ENCODE measurements at regions not wholly inside any gene's neighbourhood (a gene's known extent, or its start where the extent isn't known, plus 50 kb on each side); places are given as distances from the start of the nearest gene placed in this dataset.

- no peak overlapping the region for H3K27ac ChIP-seq
- H3K4me1 ChIP-seq: no peaks in the 10 kb centered on the region
- WGBS, 2 donors: 86 to 90% methylated on average over 9 of the region's 9 CpGs
- TF ChIP-seq POLR2A (IDR thresholded peaks at IDR 0.05) (no peak), CTCF (IDR thresholded peaks at IDR 0.05) (no peak)
- no peak for DNase-seq
- intact Hi-C loops (cut with DNase I; ENCODE audit: low total_unique reads): no loop called here
- no peaks in the 10 kb centered on the region for H3K27me3 ChIP-seq
- no peaks in the 10 kb centered on the region for H3K36me3 ChIP-seq (ENCODE audit: low read depth, missing control alignments)
- no peak overlapping the region for H3K4me3 ChIP-seq
- H3K9me3 ChIP-seq: no peaks in the 10 kb centered on the region
Measured at GRCh38 chr18:78661316-78661715, 318.3 kb upstream of the SALL3 start.

- no peak overlapping the region for H3K4me3 ChIP-seq
- WGBS, 2 donors: 82 to 85% methylated on average over 9 of the region's 9 CpGs
- no peaks in the 10 kb centered on the region for H3K9me3 ChIP-seq
- H3K27me3 ChIP-seq: no peaks in the 10 kb centered on the region
- no peaks in the 10 kb centered on the region for H3K4me1 ChIP-seq
- H3K27ac ChIP-seq: no peak overlapping the region
- H3K36me3 ChIP-seq (ENCODE audit: low read depth, missing control alignments): no peaks in the 10 kb centered on the region
- intact Hi-C loops (cut with DNase I; ENCODE audit: low total_unique reads): no loop called here
- no peak for TF ChIP-seq POLR2A (IDR thresholded peaks at IDR 0.05)
- no peak for TF ChIP-seq CTCF (IDR thresholded peaks at IDR 0.05)
- no peak for DNase-seq
Measured at GRCh38 chr18:78662879-78663278, 316.7 kb upstream of the SALL3 start.

DNA sequence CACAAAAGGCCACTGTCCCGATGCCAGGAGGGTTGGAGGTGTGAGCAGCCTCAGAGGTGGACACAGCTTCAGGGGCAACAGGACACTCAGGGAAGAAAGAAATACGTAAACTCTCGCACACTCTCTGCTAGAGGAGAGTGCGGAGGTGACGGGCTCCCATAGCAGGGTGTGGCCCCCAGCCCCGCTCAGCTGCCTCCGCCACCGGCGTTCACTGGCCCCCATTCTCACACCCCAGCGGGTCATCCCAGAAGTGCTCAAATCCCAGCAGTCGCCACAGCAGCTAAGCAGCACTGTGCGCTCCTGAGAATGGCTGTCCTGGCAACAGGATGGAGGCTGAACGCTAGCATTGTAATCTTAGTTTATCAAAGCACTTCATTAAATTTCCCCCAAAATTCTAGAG, 315.6 kb upstream of the SALL3 start:
- H3K4me1 ChIP-seq: no peaks in the 10 kb centered on the region
- no peaks in the 10 kb centered on the region for H3K9me3 ChIP-seq
- intact Hi-C loops (cut with DNase I; ENCODE audit: low total_unique reads): no loop called here
- no peaks in the 10 kb centered on the region for H3K36me3 ChIP-seq (ENCODE audit: low read depth, missing control alignments)
- H3K27me3 ChIP-seq: no peaks in the 10 kb centered on the region
- no peak overlapping the region for H3K4me3 ChIP-seq
- WGBS, 2 donors: 81 to 86% methylated on average over 13 of the region's 13 CpGs
- TF ChIP-seq CTCF (IDR thresholded peaks at IDR 0.05) (no peak), POLR2A (IDR thresholded peaks at IDR 0.05) (no peak)
- no peak overlapping the region for H3K27ac ChIP-seq
- no peak for DNase-seq

- WGBS, 2 donors: 85 to 93% methylated on average over 5 of the region's 5 CpGs
- no peaks in the 10 kb centered on the region for H3K9me3 ChIP-seq
- TF ChIP-seq CTCF (IDR thresholded peaks at IDR 0.05): no peak
- no peak for TF ChIP-seq POLR2A (IDR thresholded peaks at IDR 0.05)
- no peak overlapping the region for H3K4me3 ChIP-seq
- no peak for DNase-seq
- intact Hi-C loops (cut with DNase I; ENCODE audit: low total_unique reads): no loop called here
- H3K4me1 ChIP-seq: no peaks in the 10 kb centered on the region
- no peak overlapping the region for H3K27ac ChIP-seq
- no peaks in the 10 kb centered on the region for H3K27me3 ChIP-seq
- no peaks in the 10 kb centered on the region for H3K36me3 ChIP-seq (ENCODE audit: low read depth, missing control alignments)
Measured at GRCh38 chr18:78664848-78665247, 314.8 kb upstream of the SALL3 start.

DNA sequence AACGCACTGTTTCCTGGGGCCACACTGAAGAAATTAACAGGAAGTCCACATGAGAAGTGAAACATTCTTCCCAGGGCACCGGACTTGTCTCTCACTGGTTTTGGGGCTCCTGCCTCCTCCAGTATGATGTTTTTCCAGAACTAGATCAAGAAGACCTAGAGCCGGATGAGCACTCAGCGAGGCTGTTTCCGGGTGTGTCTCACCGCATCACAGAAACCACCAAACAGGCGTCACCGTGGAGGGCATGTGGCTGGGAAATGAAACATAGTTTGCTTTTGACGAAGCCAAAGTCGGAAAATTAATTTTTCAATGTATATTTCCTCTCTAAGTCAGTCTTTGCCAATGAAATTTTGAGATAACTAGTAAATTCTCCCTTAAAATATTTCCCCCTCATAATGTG, 314.0 kb upstream of the SALL3 start:
- Histone ChIP-seq H3K27me3 (no peaks in the 10 kb centered on the region), H3K36me3 (ENCODE audit: low read depth, missing control alignments) (no peaks in the 10 kb centered on the region), H3K4me3 (no peak overlapping the region), H3K27ac (no peak overlapping the region), H3K9me3 (no peaks in the 10 kb centered on the region), H3K4me1 (no peaks in the 10 kb centered on the region)
- DNase-seq: no peak
- TF ChIP-seq CTCF (IDR thresholded peaks at IDR 0.05): no peak
- TF ChIP-seq POLR2A (IDR thresholded peaks at IDR 0.05): no peak
- intact Hi-C loops (cut with DNase I; ENCODE audit: low total_unique reads): no loop called here
- 64 to 80% methylated on average over 8 to 10 of the region's 10 CpGs for WGBS, 2 donors
